PFSK-1 (cell line): ENCODE measurements at regions not wholly inside any gene's neighbourhood (a gene's known extent, or its start where the extent isn't known, plus 50 kb on each side); places are given as distances from the start of the nearest gene placed in this dataset.

ENCODE experiments used
- FOXP2 ChIP-seq: optimal IDR thresholded peaks from 2 replicates; pipeline ENCODE3; 2011; ENCODE audit warnings: borderline replicate concordance, control low read depth, inconsistent platforms; ENCODE audit not compliant: insufficient read depth; ENCODE audit errors: extremely low read length, extremely low read depth
- POLR2AphosphoS5 ChIP-seq: IDR thresholded peaks from 2 replicates; pipeline ENCODE4 v1.6.1; 2012; ENCODE audit warnings: low read depth, mild to moderate bottlenecking, control low read depth, low read length, moderate library complexity
- SIN3A ChIP-seq: IDR thresholded peaks from 2 replicates; pipeline ENCODE4 v1.6.1; 2012; ENCODE audit warnings: mild to moderate bottlenecking, low read length, moderate library complexity, borderline replicate concordance; ENCODE audit not compliant: insufficient read depth
- TAF1 ChIP-seq: IDR thresholded peaks from 2 replicates; pipeline ENCODE4 v1.6.1; 2012; ENCODE audit warnings: low read length, control low read depth, borderline replicate concordance; ENCODE audit not compliant: insufficient read depth
- TF ChIP-seq, protein P1 (sequence below), 2 experiments: IDR thresholded peaks; 2 replicates each; pipeline versions ENCODE4 v1.6.1 to v1.8.0; 2011 to 2012; ENCODE audit warnings: low read depth in 2 of 2, low read length in 2 of 2, control low read depth in 1 of 2, inconsistent platforms in 1 of 2, mild to moderate bottlenecking in 1 of 2, moderate library complexity in 1 of 2; ENCODE audit not compliant: insufficient read depth in 1 of 2

DNA sequence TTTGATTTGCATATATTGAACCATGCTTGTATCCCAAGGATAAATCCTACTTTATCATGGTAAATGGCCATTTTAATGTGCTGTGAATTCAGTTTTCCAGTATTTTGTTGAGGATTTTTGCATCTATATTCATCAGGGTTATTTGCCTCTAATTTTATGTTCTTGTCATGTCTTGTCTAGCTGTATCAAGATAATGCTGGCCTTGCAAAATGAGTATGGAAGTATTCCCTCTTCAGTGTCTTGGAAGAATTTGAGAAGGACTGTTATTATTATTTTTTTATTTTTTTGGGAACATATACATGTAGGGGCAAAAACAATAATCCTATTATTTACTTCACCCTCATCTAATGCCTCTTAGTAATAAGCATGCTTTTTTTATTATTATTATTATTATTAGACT, 398.0 kb upstream of the KCNH7 start:
- no peak for TF ChIP-seq POLR2AphosphoS5
- TF ChIP-seq FOXP2, result no peak
- TF ChIP-seq SIN3A, result no peak
- TF ChIP-seq, protein P1, sequence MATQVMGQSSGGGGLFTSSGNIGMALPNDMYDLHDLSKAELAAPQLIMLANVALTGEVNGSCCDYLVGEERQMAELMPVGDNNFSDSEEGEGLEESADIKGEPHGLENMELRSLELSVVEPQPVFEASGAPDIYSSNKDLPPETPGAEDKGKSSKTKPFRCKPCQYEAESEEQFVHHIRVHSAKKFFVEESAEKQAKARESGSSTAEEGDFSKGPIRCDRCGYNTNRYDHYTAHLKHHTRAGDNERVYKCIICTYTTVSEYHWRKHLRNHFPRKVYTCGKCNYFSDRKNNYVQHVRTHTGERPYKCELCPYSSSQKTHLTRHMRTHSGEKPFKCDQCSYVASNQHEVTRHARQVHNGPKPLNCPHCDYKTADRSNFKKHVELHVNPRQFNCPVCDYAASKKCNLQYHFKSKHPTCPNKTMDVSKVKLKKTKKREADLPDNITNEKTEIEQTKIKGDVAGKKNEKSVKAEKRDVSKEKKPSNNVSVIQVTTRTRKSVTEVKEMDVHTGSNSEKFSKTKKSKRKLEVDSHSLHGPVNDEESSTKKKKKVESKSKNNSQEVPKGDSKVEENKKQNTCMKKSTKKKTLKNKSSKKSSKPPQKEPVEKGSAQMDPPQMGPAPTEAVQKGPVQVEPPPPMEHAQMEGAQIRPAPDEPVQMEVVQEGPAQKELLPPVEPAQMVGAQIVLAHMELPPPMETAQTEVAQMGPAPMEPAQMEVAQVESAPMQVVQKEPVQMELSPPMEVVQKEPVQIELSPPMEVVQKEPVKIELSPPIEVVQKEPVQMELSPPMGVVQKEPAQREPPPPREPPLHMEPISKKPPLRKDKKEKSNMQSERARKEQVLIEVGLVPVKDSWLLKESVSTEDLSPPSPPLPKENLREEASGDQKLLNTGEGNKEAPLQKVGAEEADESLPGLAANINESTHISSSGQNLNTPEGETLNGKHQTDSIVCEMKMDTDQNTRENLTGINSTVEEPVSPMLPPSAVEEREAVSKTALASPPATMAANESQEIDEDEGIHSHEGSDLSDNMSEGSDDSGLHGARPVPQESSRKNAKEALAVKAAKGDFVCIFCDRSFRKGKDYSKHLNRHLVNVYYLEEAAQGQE (IDR thresholded peaks at IDR 0.05; ENCODE audit: insufficient read depth in 1 of 2, low read depth in 2 of 2, low read length in 2 of 2), result no peak
- TF ChIP-seq TAF1, result no peak

DNA sequence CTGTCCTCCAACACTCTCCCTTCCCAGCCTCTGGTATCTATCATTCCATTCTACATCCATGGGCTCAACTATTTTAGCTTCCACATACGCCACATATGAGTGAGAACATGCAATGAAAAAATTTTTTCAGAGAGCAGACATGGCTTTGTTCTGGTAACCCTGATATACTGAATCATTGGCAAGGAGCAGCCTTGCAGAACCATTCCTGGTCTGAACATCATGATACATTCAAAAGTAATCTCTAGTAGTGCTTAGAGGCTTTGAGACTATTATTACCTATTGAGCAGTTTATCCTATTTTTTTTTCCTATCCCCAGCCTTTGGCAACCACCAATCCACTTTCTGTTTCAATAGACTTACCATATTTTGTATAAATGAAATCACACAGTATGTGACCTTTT, 393.1 kb upstream of the KCNH7 start:
- TF ChIP-seq, protein P1 (IDR thresholded peaks at IDR 0.05; ENCODE audit: insufficient read depth in 1 of 2, low read depth in 2 of 2, low read length in 2 of 2), result no peak
- TF ChIP-seq SIN3A, result no peak

DNA sequence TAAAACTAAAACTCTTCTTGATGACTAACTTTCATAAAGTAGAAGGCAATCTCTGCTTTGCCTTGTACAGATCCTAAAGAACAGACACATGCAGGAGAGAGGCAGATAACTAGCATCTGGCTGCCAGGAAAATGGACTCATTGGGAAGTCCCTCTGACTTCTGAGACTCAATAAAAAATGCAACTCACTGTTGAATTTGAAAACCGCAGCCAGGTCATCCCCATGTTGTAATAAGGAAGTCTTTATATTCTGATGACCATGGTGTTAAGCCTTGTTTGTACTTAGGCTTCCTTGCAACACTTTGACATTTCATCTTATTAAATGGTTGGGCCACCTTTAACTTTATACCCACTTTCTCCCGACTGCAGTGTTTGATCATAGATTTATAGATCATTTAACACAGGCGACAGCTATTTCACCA, 375.1 kb upstream of the KCNH7 start:
- TF ChIP-seq FOXP2 (no peak), SIN3A (no peak), POLR2AphosphoS5 (no peak), TAF1 (no peak)
- TF ChIP-seq, protein P1 (IDR thresholded peaks at IDR 0.05; ENCODE audit: insufficient read depth in 1 of 2, low read depth in 2 of 2, low read length in 2 of 2), result no peak

DNA sequence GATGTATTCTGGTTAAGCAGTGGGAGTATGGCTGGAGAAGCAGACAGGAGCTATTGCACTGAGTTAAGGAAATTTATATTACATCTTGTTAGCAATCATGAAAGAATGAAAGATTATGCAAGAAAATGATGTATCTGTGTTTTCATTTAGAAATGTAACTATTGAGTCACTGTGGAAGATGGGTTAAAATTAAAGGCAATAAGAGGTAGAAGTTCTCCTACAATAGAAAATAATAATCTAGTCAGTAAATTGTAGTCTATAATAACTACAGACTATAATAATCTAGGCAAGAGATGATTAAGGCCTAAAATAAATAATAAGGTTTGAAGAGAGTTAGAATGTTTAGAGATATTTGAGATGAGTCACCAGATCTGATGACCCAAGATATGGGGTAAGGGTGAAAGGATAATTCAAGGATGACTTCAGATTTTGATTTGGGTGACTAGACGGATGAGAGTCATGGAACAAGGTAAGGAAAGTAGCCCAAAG, 371.9 kb upstream of the KCNH7 start:
- TF ChIP-seq, protein P1 (IDR thresholded peaks at IDR 0.05; ENCODE audit: insufficient read depth in 1 of 2, low read depth in 2 of 2, low read length in 2 of 2), result no peak
- TF ChIP-seq TAF1, result no peak
- no peak for TF ChIP-seq SIN3A
- no peak for TF ChIP-seq FOXP2
- TF ChIP-seq POLR2AphosphoS5, result no peak

DNA sequence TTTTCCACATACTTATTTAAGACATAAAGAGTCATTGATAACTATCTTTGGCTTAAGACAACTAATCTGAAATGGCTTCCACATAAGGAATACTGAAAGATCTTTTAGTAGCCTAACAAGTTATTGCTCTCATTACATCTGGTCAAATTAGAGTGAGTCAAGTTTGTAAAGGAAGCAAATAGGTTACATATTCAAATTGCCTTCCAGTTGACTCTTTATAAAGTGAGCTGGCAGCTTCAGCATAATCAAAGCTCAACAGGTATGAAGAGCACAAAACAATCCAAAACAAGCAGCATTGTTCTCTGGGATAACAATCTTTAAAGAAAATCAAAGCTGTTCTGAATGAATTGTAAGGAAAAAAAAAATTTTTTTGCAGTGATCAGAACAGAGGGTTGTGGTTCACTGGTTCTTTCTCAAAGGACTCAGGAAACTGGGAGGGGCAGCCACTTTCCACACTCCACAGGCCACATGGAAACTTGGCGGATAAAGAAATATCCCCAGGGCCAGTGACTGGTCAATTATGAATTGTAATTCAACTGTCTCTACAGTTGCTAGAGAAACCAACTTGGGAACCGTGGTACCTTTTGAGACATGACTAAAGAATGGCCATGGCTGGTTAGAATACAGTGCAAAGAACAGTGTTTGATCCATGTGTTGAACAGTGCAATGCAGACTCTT, 369.3 kb upstream of the KCNH7 start:
- TF ChIP-seq SIN3A, result no peak
- TF ChIP-seq, protein P1 (IDR thresholded peaks at IDR 0.05; ENCODE audit: insufficient read depth in 1 of 2, low read depth in 2 of 2, low read length in 2 of 2), result no peak
- no peak for TF ChIP-seq FOXP2
- no peak for TF ChIP-seq TAF1
- TF ChIP-seq POLR2AphosphoS5, result no peak
